ENCODE measurements at regions not wholly inside any gene's neighbourhood (a gene's known extent, or its start where the extent isn't known, plus 50 kb on each side); places are given as distances from the start of the nearest gene placed in this dataset.

DNA sequence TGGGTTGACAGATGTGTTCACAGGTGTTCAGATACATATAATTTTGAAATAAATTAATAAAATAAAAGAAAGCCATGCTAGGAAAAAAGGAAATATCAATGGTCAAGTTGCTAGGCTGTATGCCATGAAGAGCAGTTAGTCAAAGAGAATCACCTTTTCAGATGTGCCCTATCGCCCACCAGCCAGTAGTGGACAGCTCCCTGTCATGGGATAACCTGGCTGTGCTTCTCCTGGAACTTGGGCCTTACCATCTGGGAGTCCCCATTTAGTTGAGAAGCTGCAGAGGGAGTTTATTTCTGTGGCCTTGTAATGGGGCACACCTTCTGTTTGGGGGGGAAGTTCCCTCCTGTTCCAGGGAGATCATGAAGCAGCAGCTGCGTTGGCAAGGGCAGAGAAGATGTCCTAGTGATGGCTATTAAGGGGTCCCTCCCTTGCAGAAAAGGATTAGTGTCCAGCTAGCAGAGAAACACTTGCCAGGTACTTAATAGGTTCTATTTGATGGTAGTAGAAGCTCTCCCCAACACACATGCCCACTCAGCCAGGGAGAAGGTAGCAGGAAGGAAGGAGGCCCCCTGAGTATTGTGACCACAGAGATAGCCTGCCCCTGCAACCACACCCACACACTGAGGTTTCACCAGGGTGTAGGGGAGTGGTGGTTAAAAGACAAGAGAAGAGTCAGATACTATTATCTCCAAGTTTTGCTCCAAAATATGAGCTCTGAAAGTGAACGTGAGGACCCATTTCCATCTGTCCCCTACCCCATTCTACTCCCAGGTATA lies 117.7 kb downstream of the B3GNT2 start:
- in situ Hi-C loops (cut with MboI; ENCODE audit: low sequenced_read_pairs) = no loop called here
- Histone ChIP-seq H4K5ac (ENCODE audit: low read depth, low read length) (no peak overlapping the region), H2AFZ (replicated peaks; ENCODE audit: low read length, poor library complexity) (no peak overlapping the region), H2BK15ac (ENCODE audit: low read depth, low read length) (no peak overlapping the region), H3K23ac (ENCODE audit: low read depth, low read length) (no peak overlapping the region), H2AK9ac (replicated peaks; ENCODE audit: low read depth, low read length, poor library complexity) (peak overlapping the region; percentile 55), H3K9me3 (ENCODE audit: control insufficient read depth, insufficient read depth, low read length) (no peaks in the 10 kb centered on the region), H3K27me3 (ENCODE audit: control insufficient read depth, insufficient read depth, low read length) (no peaks in the 10 kb centered on the region; the same call in 1 of the 2 replicates), H4K8ac (ENCODE audit: low read depth in 2 of 2, low read length in 2 of 2) (no peak overlapping the region), H4K20me1 (ENCODE audit: insufficient read depth, low read length) (no peaks in the 10 kb centered on the region), H2BK20ac (ENCODE audit: low read depth, low read length) (no peak overlapping the region), H3K18ac (ENCODE audit: low read depth, low read length) (no peak overlapping the region), H3K56ac (ENCODE audit: extremely low read depth, insufficient read depth, low read length) (no peak overlapping the region), H3K9ac (ENCODE audit: low read depth, low read length) (no peak overlapping the region), H3K14ac (replicated peaks; ENCODE audit: low read depth, low read length) (no peak overlapping the region), H2BK5ac (ENCODE audit: low read depth, low read length, poor library complexity, severe bottlenecking) (no peak overlapping the region), H3K36me3 (ENCODE audit: control insufficient read depth, insufficient read depth, low read length) (no peaks in the 10 kb centered on the region), H3K4ac (ENCODE audit: low read depth, low read length) (no peak overlapping the region), H2AK5ac (ENCODE audit: low read depth, low read length) (no peak overlapping the region), H3K4me3 (ENCODE audit: insufficient read depth, low read depth, low read length) (no peak overlapping the region), H3K9me1 (ENCODE audit: insufficient read depth, low read length) (0 out of 2 replicates have a peak, but pooled peaks cover under 1% of the 10 kb centered on the region), H3K4me2 (ENCODE audit: low read depth, low read length) (no peak overlapping the region), H4K91ac (ENCODE audit: insufficient read depth, low read depth, low read length) (no peak overlapping the region), H2BK120ac (ENCODE audit: low read depth, low read length) (no peak overlapping the region), H3K79me1 (ENCODE audit: low read depth in 1 of 2, low read length in 2 of 2) (no peaks in the 10 kb centered on the region), H3K4me1 (ENCODE audit: control insufficient read depth, insufficient read depth, low read length) (no peaks in the 10 kb centered on the region), H3K27ac (ENCODE audit: insufficient read depth, low read length) (no peak overlapping the region)
- dilution Hi-C loops (cut with HindIII; ENCODE audit: low sequenced_read_pairs, unreplicated experiment) = no loop called here
- 80% methylated on average over 1 of the region's 3 CpGs; no CpG with 5 or more reads in 1 of the 2 experiments for WGBS, 2 experiments (ENCODE audit: extremely low coverage in 2 of 2, insufficient read length in 1 of 2)
- DNase-seq (no peak), ATAC-seq (ENCODE audit: low read depth) (no peak)
- BruUV-seq (replicated peaks) = no TSS peak
- ChIA-PET POLR2A (ENCODE audit: unreplicated experiment) (no interaction called here), CTCF (interaction anchor here (0.6 kb wide), 1 partner anchor 95 kb away, joined by 3 read pairs; no protein-coding TSS in a partner anchor)
- no peak for TF ChIP-seq CEBPB (IDR thresholded peaks at IDR 0.05; ENCODE audit: low read depth, low read length)
- TF ChIP-seq RFX5 (IDR thresholded peaks at IDR 0.05; ENCODE audit: low read depth, low read length) = no peak
- intact Hi-C loops (cut with micrococcal nuclease) = no loop called here

All from IMR-90 (cell line).